ENCODE measurements at regions not wholly inside any gene's neighbourhood (a gene's known extent, or its start where the extent isn't known, plus 50 kb on each side); places are given as distances from the start of the nearest gene placed in this dataset.
"Not testable (repeated sequence)": the region's sequence is repeated elsewhere in the genome, so short reads cannot be mapped to it uniquely, and the experiment has no call there.

GRCh38 chr6:103313432-103313831 lies 1546.3 kb downstream of the HACE1 start (continued):
- TF ChIP-seq REST (IDR thresholded peaks at IDR 0.05) (no peak), JUND (IDR thresholded peaks at IDR 0.05) (no peak), EGR1 (IDR thresholded peaks at IDR 0.05; ENCODE audit: low read depth in 2 of 2) (no peak), HNF4G (IDR thresholded peaks at IDR 0.05) (no peak), MAX (IDR thresholded peaks at IDR 0.05) (no peak)

- H3K4me1 ChIP-seq (ENCODE audit: control insufficient read depth in 4 of 4, insufficient read depth in 4 of 4, low read length in 3 of 4); H3K9ac ChIP-seq (ENCODE audit: low read depth in 1 of 2, low read length in 2 of 2); H3K9me3 ChIP-seq (ENCODE audit: control insufficient read depth in 4 of 4, low read length in 3 of 4); DNase-seq (ENCODE audit: low spot score); H3K27me3 ChIP-seq (ENCODE audit: control insufficient read depth in 4 of 4, insufficient read depth in 4 of 4, low read length in 3 of 4); H3K4me3 ChIP-seq (ENCODE audit: low read depth in 1 of 3, low read length in 3 of 3); H3K36me3 ChIP-seq (ENCODE audit: control insufficient read depth in 4 of 4, insufficient read depth in 3 of 4, low read depth in 1 of 4, low read length in 3 of 4); H3K27ac ChIP-seq (ENCODE audit: low read depth in 1 of 2, low read length in 2 of 2): not testable (repeated sequence)
- 95% methylated on average over 35 of the region's 35 CpGs for WGBS
These were observed 1565.3 kb downstream of the HACE1 start for GRCh38 chr6:103294376-103294775.

GRCh38 chr6:103284835-103285234 lies 1574.9 kb downstream of the HACE1 start:
- H3K36me3 ChIP-seq (ENCODE audit: control insufficient read depth in 4 of 4, insufficient read depth in 3 of 4, low read depth in 1 of 4, low read length in 3 of 4): no peaks in the 10 kb centered on the region
- TF ChIP-seq HNF4G (IDR thresholded peaks at IDR 0.05): no peak
- TF ChIP-seq NR2F2 (IDR thresholded peaks at IDR 0.05): no peak
- TF ChIP-seq SP1 (IDR thresholded peaks at IDR 0.05): no peak
- TF ChIP-seq JUND (IDR thresholded peaks at IDR 0.05): no peak
- no peak for TF ChIP-seq GABPA (IDR thresholded peaks at IDR 0.05 in 1 of 2, conservative IDR thresholded peaks at IDR 0.05 in 1 of 2)
- TF ChIP-seq YY1 (IDR thresholded peaks at IDR 0.05): no peak
- peak in 1 of 2 donors; percentile 6 for TF ChIP-seq RXRA (IDR thresholded peaks at IDR 0.05)
- peak; percentile 22 for TF ChIP-seq MAX (IDR thresholded peaks at IDR 0.05)
- TF ChIP-seq HNF4A (conservative IDR thresholded peaks at IDR 0.05): peak in 1 of 2 donors; percentile 20
- TF ChIP-seq CTCF (IDR thresholded peaks at IDR 0.05; ENCODE audit: low read depth, low read length, missing input control): no peak
- TF ChIP-seq FOXA2 (IDR thresholded peaks at IDR 0.05): no peak
- TF ChIP-seq EGR1 (IDR thresholded peaks at IDR 0.05; ENCODE audit: low read depth in 2 of 2): no peak
- TF ChIP-seq ATF3 (IDR thresholded peaks at IDR 0.05): no peak
- TF ChIP-seq FOXA1 (IDR thresholded peaks at IDR 0.05): no peak
- no peak for TF ChIP-seq TAF1 (conservative IDR thresholded peaks at IDR 0.05)
- TF ChIP-seq REST (IDR thresholded peaks at IDR 0.05): no peak
- H3K4me3 ChIP-seq (ENCODE audit: low read depth in 1 of 3, low read length in 3 of 3): no peak overlapping the region
- H3K27me3 ChIP-seq (ENCODE audit: control insufficient read depth in 4 of 4, insufficient read depth in 4 of 4, low read length in 3 of 4): no peaks in the 10 kb centered on the region
- WGBS: 27% methylated on average over 2 of the region's 2 CpGs
- no peaks in the 10 kb centered on the region for H3K9me3 ChIP-seq (ENCODE audit: control insufficient read depth in 4 of 4, low read length in 3 of 4)
- H3K9ac ChIP-seq (ENCODE audit: low read depth in 1 of 2, low read length in 2 of 2): no peak overlapping the region
- H3K4me1 ChIP-seq (ENCODE audit: control insufficient read depth in 4 of 4, insufficient read depth in 4 of 4, low read length in 3 of 4): peaks cover 0 to 2% (median under 1%) of the 10 kb centered on the region in 4 donors
- no peak for DNase-seq (ENCODE audit: low spot score)
- H3K27ac ChIP-seq (ENCODE audit: low read depth in 1 of 2, low read length in 2 of 2): no peak overlapping the region

Data from liver (tissue), 8 donors.